Hematopoietic multipotent progenitor cell (in vitro differentiated cells): ENCODE measurements at regions not wholly inside any gene's neighbourhood (a gene's known extent, or its start where the extent isn't known, plus 50 kb on each side); places are given as distances from the start of the nearest gene placed in this dataset.

Experiments used
- DNase-seq, 3 donors: peaks; one replicate each; pipeline ENCODE4 v3.0.0-alpha.2; 2011 to 2015; ENCODE audit warnings: low read depth in 2 of 3, low spot score in 2 of 3

DNA sequence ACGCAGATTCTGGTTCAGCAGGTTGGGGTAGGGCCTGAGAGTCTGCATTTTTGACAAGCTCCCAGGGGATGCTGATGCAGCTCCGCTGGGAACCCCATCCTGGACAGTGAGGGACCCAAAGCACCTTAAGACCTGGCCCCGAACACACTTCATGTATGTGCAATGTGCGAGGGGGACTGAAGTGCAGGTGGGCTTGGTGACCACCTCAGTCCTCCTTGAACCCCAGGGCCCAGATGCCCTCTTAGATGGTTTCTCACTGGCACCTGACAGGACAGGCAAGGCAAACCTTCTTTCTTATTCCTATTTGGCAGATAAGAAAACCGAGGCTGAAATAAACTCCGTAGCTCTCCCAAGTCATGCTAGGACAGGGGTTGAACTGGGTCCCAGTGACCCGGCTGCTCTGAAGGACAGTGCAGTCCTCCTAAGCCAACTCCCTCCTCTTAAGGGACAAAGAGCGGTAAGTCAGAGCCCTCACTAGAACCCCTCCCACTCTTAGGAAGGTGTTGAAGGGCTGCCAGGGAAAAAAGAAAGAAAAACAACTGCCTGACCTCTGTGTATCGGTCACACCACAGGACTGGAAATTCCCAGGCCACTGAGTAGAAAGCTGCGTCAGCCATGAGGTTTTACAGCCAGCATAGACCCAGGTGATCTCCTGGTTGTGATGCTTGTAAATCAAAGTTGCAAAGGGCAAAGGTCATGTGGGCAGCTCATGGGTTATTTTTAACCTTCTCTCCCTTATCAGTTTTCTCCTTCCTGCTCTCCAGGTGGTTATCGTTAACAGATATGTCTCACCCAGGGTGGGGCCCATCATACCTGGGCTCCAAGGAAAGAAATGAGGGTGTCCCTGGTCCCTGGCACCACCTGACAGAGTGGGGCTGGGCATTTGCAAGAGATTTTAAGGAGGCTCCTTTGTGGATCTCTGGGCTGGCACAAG is 90.9 kb upstream of the SMNDC1 start:
- no peak for DNase-seq

GRCh38 chr10:110396284-110396651 is 91.5 kb upstream of the SMNDC1 start:
- DNase-seq, result no peak

DNA sequence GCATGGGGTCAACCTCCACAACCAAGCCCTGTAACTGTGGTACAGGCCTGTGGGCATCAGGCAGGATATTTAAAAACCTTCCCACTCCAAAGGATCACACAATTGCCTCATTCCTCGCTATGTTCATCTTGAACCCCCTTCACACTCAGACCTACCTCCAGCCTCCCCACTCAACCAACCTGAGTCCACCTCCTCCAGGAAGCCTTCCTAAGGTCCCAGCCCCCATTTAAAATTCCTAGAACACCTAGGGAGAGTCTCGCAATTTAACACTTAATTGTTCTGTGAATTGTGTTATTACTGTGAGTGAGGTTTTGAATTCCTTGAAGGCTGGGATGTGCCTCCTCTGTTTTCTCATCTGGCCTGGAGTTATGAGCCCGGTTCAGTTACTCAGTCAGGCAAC is 93.1 kb upstream of the SMNDC1 start:
- no peak for DNase-seq

DNA sequence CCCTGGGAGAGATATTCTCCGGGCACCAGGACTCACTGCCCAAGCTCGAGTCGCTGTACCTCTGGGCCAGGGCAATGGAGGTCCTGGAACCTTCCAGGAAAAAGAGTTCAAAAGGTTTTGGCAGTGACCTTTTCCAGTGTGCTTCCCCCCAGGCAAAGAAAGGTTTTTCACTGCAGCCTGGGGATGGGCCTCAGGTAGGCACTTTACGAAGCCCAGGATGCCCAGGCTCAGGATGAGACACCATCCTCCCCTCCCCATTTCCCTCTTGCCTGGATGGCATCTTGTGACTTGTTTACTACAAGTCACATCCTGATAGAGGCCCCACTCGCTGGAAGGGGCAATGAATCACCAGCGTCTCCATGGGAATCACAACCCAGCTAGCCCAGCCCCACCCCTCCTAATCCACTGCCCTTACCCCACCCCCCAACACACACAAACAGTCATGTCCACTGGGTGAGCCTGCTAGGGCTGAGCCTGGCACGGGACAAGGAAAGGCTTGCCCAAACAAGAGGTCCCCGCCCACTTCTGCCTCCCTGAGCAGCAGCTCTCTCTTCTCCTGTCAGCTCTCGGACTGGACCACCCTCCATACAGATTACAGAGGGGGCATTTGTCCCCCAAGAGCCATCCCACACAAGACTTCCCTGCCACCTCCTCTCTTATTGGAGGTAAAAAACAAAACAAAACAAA is 93.8 kb upstream of the SMNDC1 start:
- DNase-seq, result peak in 2 of 3 donors; percentile 61 to 63

GRCh38 chr10:110399106-110399964 is 94.6 kb upstream of the SMNDC1 start:
- no peak for DNase-seq

GRCh38 chr10:110399965-110400933 is 95.5 kb upstream of the SMNDC1 start:
- no peak for DNase-seq

- DNase-seq, result no peak
Measured at GRCh38 chr10:110401401-110402076, 96.2 kb upstream of the DUSP5 start.

DNA sequence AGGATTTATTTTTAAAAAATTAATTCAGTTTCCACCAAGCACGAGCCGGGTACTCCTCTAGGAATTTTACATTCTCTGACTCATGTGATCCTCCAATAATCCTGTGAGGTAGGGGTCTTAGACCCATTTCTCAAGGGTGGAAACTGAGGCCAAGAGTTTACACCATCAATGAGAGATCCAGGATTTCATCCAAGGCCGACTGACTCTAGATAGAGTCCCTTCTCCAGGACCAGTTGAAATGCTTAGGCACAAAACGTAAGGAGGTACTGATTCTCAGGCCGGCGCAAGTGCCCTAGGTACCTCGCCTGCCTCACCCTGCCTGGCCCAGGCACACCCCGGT is 95.7 kb upstream of the DUSP5 start:
- no peak for DNase-seq

- no peak for DNase-seq
Measured at GRCh38 chr10:110403593-110403992, 94.1 kb upstream of the DUSP5 start.

- DNase-seq, result no peak
Measured at GRCh38 chr10:110404413-110404812, 93.3 kb upstream of the DUSP5 start.

- DNase-seq, result no peak
Measured at GRCh38 chr10:110404825-110405224, 92.9 kb upstream of the DUSP5 start.

DNA sequence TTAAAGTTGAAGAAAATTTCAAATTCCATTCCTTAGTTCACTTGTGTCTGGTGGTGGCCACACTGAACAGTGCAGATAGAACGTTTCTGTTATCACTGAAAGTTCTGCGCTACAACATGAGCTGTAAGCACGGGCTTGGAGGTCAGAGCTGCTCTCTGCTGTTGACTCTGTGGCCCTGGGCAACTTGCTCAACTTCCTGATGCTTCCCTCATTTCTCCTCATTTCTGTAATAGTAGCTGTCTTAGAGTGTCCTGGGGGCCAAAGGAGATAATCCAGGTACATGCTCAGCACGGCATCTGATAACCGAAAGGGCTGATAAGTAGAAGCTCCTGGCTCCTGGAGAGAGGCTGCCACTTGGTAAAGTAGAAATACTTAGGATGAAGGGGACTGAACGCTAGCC is 92.3 kb upstream of the DUSP5 start:
- no peak for DNase-seq

DNA sequence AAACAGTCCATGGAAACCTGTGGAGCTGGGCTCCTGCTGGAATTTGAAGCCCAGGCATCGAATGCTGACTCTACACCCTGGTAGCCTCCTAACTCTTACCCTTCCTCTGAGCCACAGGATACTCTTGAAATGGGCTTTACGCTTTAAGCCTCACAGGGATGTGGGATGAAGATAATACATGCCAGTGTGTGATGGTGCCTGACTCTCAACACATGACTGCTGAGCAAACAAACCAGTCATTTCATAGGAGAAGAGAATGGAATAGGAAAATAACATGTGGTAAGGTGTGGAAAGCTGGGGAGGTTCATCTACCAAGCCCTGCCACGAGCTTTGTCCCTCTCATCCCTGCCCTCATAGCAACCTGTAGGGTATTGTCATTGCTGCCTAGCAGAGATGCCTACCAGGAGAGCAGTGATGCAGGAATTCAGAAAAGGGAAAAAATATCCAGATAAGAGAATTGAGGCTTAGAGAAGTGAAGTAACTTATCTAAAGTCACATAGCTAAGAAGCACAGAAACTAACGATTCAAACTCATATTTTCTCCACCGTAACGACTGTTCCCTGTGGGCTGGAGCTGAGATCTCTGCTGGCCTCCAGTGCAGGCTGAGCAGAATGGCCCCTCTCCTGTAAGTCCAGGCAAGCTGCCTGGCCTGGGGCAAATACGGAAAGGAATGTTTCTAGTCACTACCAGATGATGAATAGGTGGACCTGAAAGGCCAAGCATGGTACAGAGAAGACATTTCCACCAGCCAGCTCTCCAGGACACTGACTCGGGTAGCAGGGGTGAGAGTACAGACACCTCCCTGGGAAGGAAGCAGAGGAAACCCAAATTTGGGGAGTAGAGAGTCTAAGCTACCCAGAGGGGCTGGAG is 90.2 kb upstream of the DUSP5 start:
- no peak for DNase-seq

DNA sequence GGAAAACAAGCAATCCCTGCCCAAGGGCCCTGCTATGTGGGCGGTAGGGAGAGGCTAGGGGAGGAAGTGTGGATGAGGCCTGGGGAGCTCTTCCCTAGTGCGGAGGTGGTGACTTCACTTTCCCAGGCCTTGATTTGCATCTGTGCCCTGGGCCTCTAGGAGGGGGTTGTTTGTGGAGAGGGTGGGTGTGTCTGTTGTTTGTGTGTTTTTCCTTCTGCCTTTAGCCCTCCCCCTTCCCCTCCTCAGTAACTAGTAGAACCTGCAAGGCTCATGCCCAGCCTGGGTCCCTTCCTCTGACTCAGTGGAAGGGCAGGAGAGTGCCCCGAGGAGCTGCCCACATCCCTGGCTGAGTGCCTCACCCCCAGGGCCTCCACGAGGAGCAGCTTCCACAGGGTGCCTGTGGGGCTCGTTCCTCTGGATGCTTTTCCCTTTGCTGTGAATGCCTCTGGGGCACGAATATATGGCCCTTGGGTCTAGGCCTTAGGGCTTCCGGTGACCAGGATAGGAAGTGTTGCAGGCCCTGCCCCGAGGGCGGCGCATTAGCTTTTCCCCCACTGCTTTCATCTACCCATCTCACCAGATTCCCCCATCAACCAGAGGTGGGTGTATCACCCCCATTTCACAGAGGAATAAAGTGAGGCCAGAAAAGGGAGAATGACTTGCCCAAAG is 89.4 kb upstream of the DUSP5 start:
- no peak for DNase-seq

DNA sequence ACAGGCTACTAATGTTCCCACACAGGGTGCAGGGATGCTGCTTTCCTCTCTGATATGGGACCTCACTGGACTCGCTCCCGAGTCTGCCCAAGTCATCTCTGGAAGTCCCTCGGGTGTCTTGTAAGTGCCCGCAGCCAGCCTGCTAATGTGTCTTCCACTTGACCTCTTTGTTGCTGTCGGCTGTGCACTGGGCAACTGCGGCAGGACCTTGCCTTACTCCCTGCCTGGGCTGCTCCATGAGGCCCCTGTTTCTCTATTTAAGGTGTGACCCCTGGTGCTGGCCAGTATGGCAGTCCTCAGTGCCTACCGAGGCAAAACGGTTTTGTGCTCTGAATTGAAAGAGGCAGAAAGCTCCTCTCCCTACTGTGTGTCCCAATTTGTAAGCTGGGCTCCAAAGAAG is 88.8 kb upstream of the DUSP5 start:
- DNase-seq, result no peak

- no peak for DNase-seq
Measured at GRCh38 chr10:110409488-110409887, 88.2 kb upstream of the DUSP5 start.

DNA sequence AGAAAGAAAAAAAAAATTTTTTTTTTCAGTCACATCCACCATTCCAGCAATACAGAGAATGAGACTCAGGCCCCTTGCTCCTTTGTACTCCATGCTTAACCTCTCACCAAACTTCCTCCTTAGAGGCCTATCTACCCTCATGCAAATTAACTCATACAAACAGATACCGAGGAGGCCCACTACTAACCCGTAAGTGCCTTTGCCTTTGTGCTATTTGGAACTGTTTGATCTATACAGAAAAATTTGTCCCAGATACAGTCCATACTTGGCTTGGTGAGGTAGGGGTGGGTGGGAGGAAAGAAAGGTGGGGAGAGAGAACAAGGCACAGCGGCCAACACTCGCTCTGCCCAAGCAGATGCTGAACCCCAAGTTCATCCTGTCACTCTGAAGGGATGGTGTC is 87.8 kb upstream of the DUSP5 start:
- no peak for DNase-seq
